ENCODE measurements at regions not wholly inside any gene's neighbourhood (a gene's known extent, or its start where the extent isn't known, plus 50 kb on each side); places are given as distances from the start of the nearest gene placed in this dataset.
"Not testable (repeated sequence)": the region's sequence is repeated elsewhere in the genome, so short reads cannot be mapped to it uniquely, and the experiment has no call there.

GRCh38 chr18:47410139-47410538, 158.7 kb upstream of the SKOR2 start:
- no peak for DNase-seq (ENCODE audit: low read depth in 2 of 2)

- no peak for DNase-seq (ENCODE audit: low read depth in 2 of 2)
Observed at GRCh38 chr18:47409519-47409918, 158.1 kb upstream of the SKOR2 start.

- no peak for DNase-seq (ENCODE audit: low read depth in 2 of 2)
Observed at GRCh38 chr18:47407736-47408135, 156.3 kb upstream of the SKOR2 start.

- no peak for DNase-seq (ENCODE audit: low read depth in 2 of 2)
Observed at GRCh38 chr18:47404845-47405244, 153.4 kb upstream of the SKOR2 start.

GRCh38 chr18:47403949-47404348, 152.5 kb upstream of the SKOR2 start:
- DNase-seq (ENCODE audit: low read depth in 2 of 2), result no peak

- DNase-seq (ENCODE audit: low read depth in 2 of 2), result no peak
Observed at GRCh38 chr18:47403317-47403716, 151.9 kb upstream of the SKOR2 start.

- DNase-seq (ENCODE audit: low read depth in 2 of 2), result no peak
Observed at GRCh38 chr18:47399475-47399874, 148.0 kb upstream of the SKOR2 start.

- DNase-seq (ENCODE audit: low read depth in 2 of 2), result peak in 1 of 2 donors; percentile 3
Observed at GRCh38 chr18:47397671-47398319, 146.3 kb upstream of the SKOR2 start.

- DNase-seq (ENCODE audit: low read depth in 2 of 2), result no peak
Observed at GRCh38 chr18:47391665-47392064, 140.2 kb upstream of the SKOR2 start.

GRCh38 chr18:47390410-47391024, 139.1 kb upstream of the SKOR2 start:
- no peak for DNase-seq (ENCODE audit: low read depth in 2 of 2)

GRCh38 chr18:47389210-47389609, 137.8 kb upstream of the SKOR2 start:
- no peak for DNase-seq (ENCODE audit: low read depth in 2 of 2)

- no peak for DNase-seq (ENCODE audit: low read depth in 2 of 2)
Observed at GRCh38 chr18:47387864-47388263, 136.4 kb upstream of the SKOR2 start.

GRCh38 chr18:47383729-47384128, 132.3 kb upstream of the SKOR2 start:
- DNase-seq (ENCODE audit: low read depth in 2 of 2), result no peak

- no peak for DNase-seq (ENCODE audit: low read depth in 2 of 2)
Observed at GRCh38 chr18:47381975-47382570, 130.6 kb upstream of the SKOR2 start.

- DNase-seq (ENCODE audit: low read depth in 2 of 2), result no peak
Observed at GRCh38 chr18:47380153-47380552, 128.7 kb upstream of the SKOR2 start.

GRCh38 chr18:47373465-47373864, 122.0 kb upstream of the SKOR2 start:
- DNase-seq (ENCODE audit: low read depth in 2 of 2), result no peak

GRCh38 chr18:47370052-47370451, 118.6 kb upstream of the SKOR2 start:
- DNase-seq (ENCODE audit: low read depth in 2 of 2), result no peak

GRCh38 chr18:47354061-47354460, 102.6 kb upstream of the SKOR2 start:
- DNase-seq (ENCODE audit: low read depth in 2 of 2), result not testable (repeated sequence)

- no peak for DNase-seq (ENCODE audit: low read depth in 2 of 2)
Observed at GRCh38 chr18:47346016-47346415, 94.6 kb upstream of the SKOR2 start.

- DNase-seq (ENCODE audit: low read depth in 2 of 2), result no peak
Observed at GRCh38 chr18:47345291-47345690, 93.8 kb upstream of the SKOR2 start.

GRCh38 chr18:47343291-47343690, 91.8 kb upstream of the SKOR2 start:
- no peak for DNase-seq (ENCODE audit: low read depth in 2 of 2)

- DNase-seq (ENCODE audit: low read depth in 2 of 2), result no peak
Observed at GRCh38 chr18:47342566-47342965, 91.1 kb upstream of the SKOR2 start.

- no peak for DNase-seq (ENCODE audit: low read depth in 2 of 2)
Observed at GRCh38 chr18:47341678-47342077, 90.2 kb upstream of the SKOR2 start.
